Spleen (tissue), 11 donors: ENCODE measurements at regions not wholly inside any gene's neighbourhood (a gene's known extent, or its start where the extent isn't known, plus 50 kb on each side); places are given as distances from the start of the nearest gene placed in this dataset.

ENCODE experiments used
- DNase-seq: peaks from one replicate; pipeline ENCODE4 v3.0.0-alpha.2; 2020
- H3K27ac ChIP-seq, 8 donors: fragments of 200-600 bp; sonication (generic) in 7 of 8; 1 replicate in 4 of 8; 2 replicates in 4 of 8; pipeline versions ENCODE4 v1.5.0 to v1.8.0; 2016 to 2021; ENCODE audit warnings: inconsistent platforms in 4 of 8, mild to moderate bottlenecking in 4 of 8, moderate library complexity in 1 of 8
- H3K27me3 ChIP-seq, 7 donors: fragments of 200-600 bp; sonication (generic) in 6 of 7; replicated peaks in 1 of 7; 1 replicate in 4 of 7; 2 replicates in 3 of 7; pipeline versions ENCODE4 v1.5.0 to v1.8.0; 2016 to 2021; ENCODE audit warnings: inconsistent platforms in 3 of 7, mild to moderate bottlenecking in 1 of 7
- H3K36me3 ChIP-seq, 6 donors: fragments of 200-600 bp; sonication (generic) in 5 of 6; 1 replicate in 4 of 6; 2 replicates in 2 of 6; pipeline versions ENCODE4 v1.5.0 to v1.8.0; 2016 to 2021; ENCODE audit warnings: inconsistent platforms in 2 of 6
- H3K4me1 ChIP-seq, 6 donors: fragments of 200-600 bp; sonication (generic) in 5 of 6; 1 replicate in 3 of 6; 2 replicates in 3 of 6; pipeline versions ENCODE4 v1.5.0 to v1.8.0; 2016 to 2021; ENCODE audit warnings: inconsistent platforms in 3 of 6
- H3K4me3 ChIP-seq, 8 donors: fragments of 200-600 bp; sonication (generic) in 7 of 8; 1 replicate in 4 of 8; 2 replicates in 4 of 8; pipeline versions ENCODE4 v1.5.0 to v1.8.0; 2016 to 2021; ENCODE audit warnings: inconsistent platforms in 4 of 8, mild to moderate bottlenecking in 4 of 8, moderate library complexity in 2 of 8
- H3K9me3 ChIP-seq, 8 donors: fragments of 200-600 bp; sonication (generic) in 7 of 8; 1 replicate in 4 of 8; 2 replicates in 4 of 8; pipeline versions ENCODE4 v1.5.0 to v1.8.0; 2016 to 2021; ENCODE audit warnings: inconsistent platforms in 4 of 8
- POLR2A ChIP-seq, 3 donors: fragments of 450-650 bp; IDR thresholded peaks; one replicate each; pipeline ENCODE4 v1.5.1; 2017; ENCODE audit warnings: antibody characterized with exemption in 3 of 3, mild to moderate bottlenecking in 1 of 3
- POLR2AphosphoS5 ChIP-seq, 3 donors: sonication (generic); formaldehyde crosslinking; IDR thresholded peaks; one replicate each; pipeline ENCODE4 v1.5.1; 2017; ENCODE audit warnings: antibody characterized with exemption in 3 of 3
- WGBS, 5 donors: extraction: QIAGEN DNeasy Blood & Tissue Kit in 3 of 5; methylation state at CpG; one replicate each; pipeline versions ENCODE4 v1.1.5 to v1.1.7; 2013 to 2018; 5-methylcytosine and 5-hydroxymethylcytosine counted together
- intact Hi-C: fragments of 100-400 bp; cut with DNase I; formaldehyde crosslinking; loops from one replicate; pipeline ENCODE4 v1.15.0; 2023; ENCODE audit warnings: low total_unique reads
- TF ChIP-seq, protein P1 (sequence below), 11 experiments: fragments of 200-600 bp in 7 of 11; fragments of 450-650 bp in 4 of 11; sonication (generic) in 4 of 11; IDR thresholded peaks in 8 of 11; conservative IDR thresholded peaks in 3 of 11; 1 replicate in 7 of 11; 2 replicates in 4 of 11; pipeline versions ENCODE4 v1.4.0 to v1.8.0; 2016 to 2021; ENCODE audit warnings: antibody characterized with exemption in 11 of 11, inconsistent platforms in 4 of 11, mild to moderate bottlenecking in 1 of 11
- donor health status: healthy with polysubstance abuse.
- donor health status: DM: no; HTN: no; CAD: no; lungs with moderate emphysema.
- donor health status: DM: no; HTN: no; CAD: no.
- donor health status: Bipolar disorder and iron deficiency.
- donor health status: healthy.
- donor health status: DM: no; HTN: no; CAD: no.
- donor health status: DM: yes; HTN: yes; CAD: no.

DNA sequence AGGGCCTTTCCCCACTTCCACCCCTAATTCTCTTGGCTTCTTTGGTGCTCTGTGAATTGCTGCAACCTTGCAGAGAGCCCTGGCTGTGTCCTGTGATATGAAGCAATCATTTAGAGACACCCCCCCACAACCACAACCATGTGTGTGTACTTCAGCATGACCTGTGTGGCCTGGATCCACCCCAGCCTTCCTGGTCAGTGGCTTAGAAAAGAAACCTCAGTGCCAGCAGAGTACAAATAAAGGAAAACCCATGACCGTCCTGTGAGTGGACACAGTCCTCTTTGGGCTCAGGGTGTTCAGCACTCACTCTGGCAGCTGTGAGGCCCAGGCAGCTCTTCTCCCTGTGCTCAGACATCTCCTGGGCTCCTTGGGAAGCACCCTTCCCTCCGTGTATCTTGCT, 206.6 kb upstream of the DIO3 start:
- WGBS, 5 donors, result 65 to 91% (median 87%) methylated on average over 2 of the region's 2 CpGs
- no peak overlapping the region for H3K4me3 ChIP-seq
- intact Hi-C loops, result no loop called here
- no peaks in the 10 kb centered on the region for H3K36me3 ChIP-seq
- peaks cover 0 to 42% (median 18%) of the 10 kb centered on the region in 8 donors for H3K9me3 ChIP-seq
- TF ChIP-seq POLR2AphosphoS5 (IDR thresholded peaks at IDR 0.05) (no peak), POLR2A (IDR thresholded peaks at IDR 0.05) (no peak)
- TF ChIP-seq, protein P1, sequence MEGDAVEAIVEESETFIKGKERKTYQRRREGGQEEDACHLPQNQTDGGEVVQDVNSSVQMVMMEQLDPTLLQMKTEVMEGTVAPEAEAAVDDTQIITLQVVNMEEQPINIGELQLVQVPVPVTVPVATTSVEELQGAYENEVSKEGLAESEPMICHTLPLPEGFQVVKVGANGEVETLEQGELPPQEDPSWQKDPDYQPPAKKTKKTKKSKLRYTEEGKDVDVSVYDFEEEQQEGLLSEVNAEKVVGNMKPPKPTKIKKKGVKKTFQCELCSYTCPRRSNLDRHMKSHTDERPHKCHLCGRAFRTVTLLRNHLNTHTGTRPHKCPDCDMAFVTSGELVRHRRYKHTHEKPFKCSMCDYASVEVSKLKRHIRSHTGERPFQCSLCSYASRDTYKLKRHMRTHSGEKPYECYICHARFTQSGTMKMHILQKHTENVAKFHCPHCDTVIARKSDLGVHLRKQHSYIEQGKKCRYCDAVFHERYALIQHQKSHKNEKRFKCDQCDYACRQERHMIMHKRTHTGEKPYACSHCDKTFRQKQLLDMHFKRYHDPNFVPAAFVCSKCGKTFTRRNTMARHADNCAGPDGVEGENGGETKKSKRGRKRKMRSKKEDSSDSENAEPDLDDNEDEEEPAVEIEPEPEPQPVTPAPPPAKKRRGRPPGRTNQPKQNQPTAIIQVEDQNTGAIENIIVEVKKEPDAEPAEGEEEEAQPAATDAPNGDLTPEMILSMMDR (IDR thresholded peaks at IDR 0.05 in 8 of 11, conservative IDR thresholded peaks at IDR 0.05 in 3 of 11), result no peak
- DNase-seq, result no peak
- H3K4me1 ChIP-seq, result peaks cover 0 to 15% (median 0%) of the 10 kb centered on the region in 6 donors
- H3K27me3 ChIP-seq, result peaks cover 0 to 10% (median 0%) of the 10 kb centered on the region in 7 donors
- H3K27ac ChIP-seq, result no peak overlapping the region

DNA sequence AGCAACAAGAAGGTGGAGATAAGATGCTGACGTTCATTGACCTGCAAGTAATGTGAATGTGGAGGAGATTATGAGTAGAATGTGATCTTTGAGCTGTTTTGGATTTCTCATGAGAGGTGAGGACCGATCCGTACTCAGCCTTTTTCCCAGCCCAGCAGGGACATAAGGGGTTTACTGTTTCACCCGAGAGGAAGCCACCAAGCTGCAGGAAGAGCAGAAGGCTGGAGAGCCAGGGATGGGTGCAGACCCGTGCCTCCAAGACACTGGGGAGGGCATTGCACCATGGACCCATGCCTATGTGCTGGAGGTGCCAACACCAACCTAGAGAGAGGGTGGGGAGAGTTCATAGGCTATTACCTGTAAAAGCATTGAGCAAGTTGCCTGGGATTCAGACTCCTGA, 206.0 kb upstream of the DIO3 start:
- H3K4me1 ChIP-seq, result peaks cover 0 to 21% (median 1%) of the 10 kb centered on the region in 6 donors
- H3K36me3 ChIP-seq, result no peaks in the 10 kb centered on the region
- no peak overlapping the region for H3K4me3 ChIP-seq
- H3K27ac ChIP-seq, result no peak overlapping the region
- no peak for DNase-seq
- peaks cover 0 to 42% (median 18%) of the 10 kb centered on the region in 8 donors for H3K9me3 ChIP-seq
- TF ChIP-seq, protein P1 (IDR thresholded peaks at IDR 0.05 in 8 of 11, conservative IDR thresholded peaks at IDR 0.05 in 3 of 11), result no peak
- no peak for TF ChIP-seq POLR2AphosphoS5 (IDR thresholded peaks at IDR 0.05)
- no peak for TF ChIP-seq POLR2A (IDR thresholded peaks at IDR 0.05)
- 80 to 89% (median 83%) methylated on average over 5 of the region's 5 CpGs for WGBS, 5 donors
- H3K27me3 ChIP-seq, result peaks cover 0 to 16% (median 0%) of the 10 kb centered on the region in 7 donors
- intact Hi-C loops, result no loop called here

DNA sequence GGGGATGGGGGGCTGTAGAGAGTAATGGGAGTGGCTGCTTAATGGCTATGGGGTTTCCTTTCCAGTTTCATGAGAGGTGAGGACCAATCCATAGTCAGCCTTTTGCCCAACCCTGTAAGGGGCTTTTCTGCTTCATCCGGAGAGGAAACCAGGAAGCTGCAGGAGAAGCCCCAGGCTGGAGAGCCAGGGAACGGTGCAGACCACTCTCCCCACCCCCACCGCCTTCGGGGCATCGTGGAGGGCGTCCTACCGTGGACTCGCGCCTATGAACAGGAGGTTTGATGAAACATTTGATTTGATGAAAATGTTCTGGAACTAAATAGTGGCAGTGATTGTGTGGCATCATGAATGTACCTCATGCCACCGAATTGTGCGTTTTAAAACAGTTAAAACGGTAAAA, 204.3 kb upstream of the DIO3 start:
- no peaks in the 10 kb centered on the region for H3K36me3 ChIP-seq
- intact Hi-C loops, result no loop called here
- peaks cover 0 to 42% (median 18%) of the 10 kb centered on the region in 8 donors for H3K9me3 ChIP-seq
- no peak for TF ChIP-seq POLR2AphosphoS5 (IDR thresholded peaks at IDR 0.05)
- TF ChIP-seq POLR2A (IDR thresholded peaks at IDR 0.05), result no peak
- TF ChIP-seq, protein P1 (IDR thresholded peaks at IDR 0.05 in 8 of 11, conservative IDR thresholded peaks at IDR 0.05 in 3 of 11), result no peak
- H3K27me3 ChIP-seq, result peaks cover 0 to 30% (median 0%) of the 10 kb centered on the region in 7 donors
- no peak overlapping the region for H3K4me3 ChIP-seq
- no peak for DNase-seq
- H3K27ac ChIP-seq, result no peak overlapping the region
- WGBS, 5 donors, result 88 to 93% (median 91%) methylated on average over 12 of the region's 12 CpGs
- peaks cover 0 to 34% (median 4%) of the 10 kb centered on the region in 6 donors for H3K4me1 ChIP-seq

DNA sequence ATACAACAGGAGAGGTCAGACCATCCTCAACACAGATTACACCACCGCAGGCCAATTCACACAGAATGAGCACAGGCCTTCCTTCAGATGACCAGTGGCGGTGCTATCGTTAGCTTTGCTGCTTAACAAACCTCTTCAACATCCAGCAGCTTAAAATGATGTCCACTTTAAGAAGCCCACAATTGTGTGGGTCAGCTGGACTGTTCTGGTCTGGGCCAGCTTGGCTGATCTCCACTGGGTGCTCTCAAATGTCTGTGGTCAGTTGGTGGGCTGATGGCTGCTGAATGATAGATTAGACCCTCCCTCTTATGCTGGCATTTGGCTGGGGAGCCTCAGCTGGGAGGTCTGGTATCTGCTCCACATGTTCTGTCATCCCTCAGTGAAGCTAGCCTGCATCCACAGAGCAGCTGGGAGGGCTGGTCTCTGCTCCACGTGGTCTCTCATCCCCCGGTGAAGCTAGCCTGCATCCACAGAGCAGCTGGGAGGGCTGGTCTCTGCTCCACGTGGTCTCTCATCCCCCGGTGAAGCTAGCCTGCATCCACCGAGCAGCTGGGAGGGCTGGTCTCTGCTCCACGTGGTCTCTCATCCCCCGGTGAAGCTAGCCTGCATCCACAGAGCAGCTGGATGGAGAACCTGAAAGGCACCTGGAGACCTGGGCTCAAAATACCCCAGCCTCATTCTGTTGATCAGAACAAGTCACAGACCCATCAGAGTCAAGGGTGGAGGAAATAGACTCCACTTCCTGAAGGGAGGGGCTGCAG, 203.6 kb upstream of the DIO3 start:
- peaks cover 0 to 34% (median 4%) of the 10 kb centered on the region in 6 donors for H3K4me1 ChIP-seq
- H3K4me3 ChIP-seq, result no peak overlapping the region
- H3K36me3 ChIP-seq, result no peaks in the 10 kb centered on the region
- TF ChIP-seq, protein P1 (IDR thresholded peaks at IDR 0.05 in 8 of 11, conservative IDR thresholded peaks at IDR 0.05 in 3 of 11), result no peak
- TF ChIP-seq POLR2AphosphoS5 (IDR thresholded peaks at IDR 0.05) (no peak), POLR2A (IDR thresholded peaks at IDR 0.05) (no peak)
- H3K9me3 ChIP-seq, result peaks cover 0 to 42% (median 18%) of the 10 kb centered on the region in 8 donors
- WGBS, 5 donors, result 81 to 88% (median 87%) methylated on average over 10 of the region's 10 CpGs
- H3K27ac ChIP-seq, result no peak overlapping the region
- H3K27me3 ChIP-seq, result peaks cover 0 to 30% (median 0%) of the 10 kb centered on the region in 7 donors
- DNase-seq, result no peak
- intact Hi-C loops, result no loop called here
